SK-N-SH treated with all-trans-retinoic acid at 6 μM for 48 hours (cell line): ENCODE measurements at regions not wholly inside any gene's neighbourhood (a gene's known extent, or its start where the extent isn't known, plus 50 kb on each side); places are given as distances from the start of the nearest gene placed in this dataset.

Experiments
- ATAC-seq: fragments of 200-7000 bp; cut with Tn5 transposase; 3 replicates; pipeline ENCODE4 v1.9.1; 2020; ENCODE audit warnings: mild to moderate bottlenecking, moderate library complexity
- ARNTL ChIP-seq: fragments of 450-650 bp; formaldehyde crosslinking; IDR thresholded peaks from 2 replicates; pipeline ENCODE4 v1.5.0; 2020; ENCODE audit warnings: low read depth, mild to moderate bottlenecking, moderate library complexity, borderline replicate concordance
- BACH2 ChIP-seq: fragments of 250-450 bp; sonication (Bioruptor Pico); IDR thresholded peaks from 2 replicates; pipeline ENCODE4 v1.9.0; 2021; ENCODE audit warnings: mild to moderate bottlenecking, borderline replicate concordance
- CSDC2 ChIP-seq: fragments of 250-450 bp; sonication (Bioruptor Pico); IDR thresholded peaks from 2 replicates; pipeline ENCODE4 v1.5.0; 2020; ENCODE audit warnings: mild to moderate bottlenecking, moderate library complexity
- ESRRG ChIP-seq: fragments of 250-450 bp; sonication (Bioruptor Pico); IDR thresholded peaks from 2 replicates; pipeline ENCODE4 v1.6.1; 2021; ENCODE audit warnings: mild to moderate bottlenecking
- GLIS3 ChIP-seq: fragments of 250-450 bp; sonication (Bioruptor Pico); IDR thresholded peaks from 2 replicates; pipeline ENCODE4 v1.5.0; 2020; ENCODE audit warnings: mild to moderate bottlenecking, moderate library complexity
- ISL1 ChIP-seq: fragments of 250-450 bp; sonication (Bioruptor Pico); IDR thresholded peaks from 2 replicates; pipeline ENCODE4 v2.1.2; 2022; ENCODE audit warnings: mild to moderate bottlenecking, moderate library complexity
- OSR1 ChIP-seq: fragments of 250-450 bp; sonication (Bioruptor Pico); IDR thresholded peaks from 2 replicates; pipeline ENCODE4 v1.8.0; 2022; ENCODE audit warnings: moderate library complexity, mild to moderate bottlenecking, inconsistent platforms
- PPARA ChIP-seq: fragments of 250-450 bp; sonication (Bioruptor Pico); IDR thresholded peaks from 2 replicates; pipeline ENCODE4 v1.5.0; 2020; ENCODE audit warnings: mild to moderate bottlenecking, borderline replicate concordance
- RARB ChIP-seq: fragments of 250-450 bp; sonication (Bioruptor Pico); IDR thresholded peaks from 2 replicates; pipeline ENCODE4 v1.8.0; 2021; ENCODE audit warnings: mild to moderate bottlenecking, moderate library complexity
- SNAI2 ChIP-seq: fragments of 250-450 bp; sonication (Bioruptor Pico); IDR thresholded peaks from 2 replicates; pipeline ENCODE4 v1.5.0; 2020; ENCODE audit warnings: mild to moderate bottlenecking, moderate library complexity
- TOX ChIP-seq: fragments of 250-450 bp; sonication (Bioruptor Pico); IDR thresholded peaks from 2 replicates; pipeline ENCODE4 v1.8.0; 2021; ENCODE audit warnings: mild to moderate bottlenecking, moderate library complexity, borderline replicate concordance
- ZC3H10 ChIP-seq: fragments of 250-450 bp; sonication (Bioruptor Pico); IDR thresholded peaks from 2 replicates; pipeline ENCODE4 v1.5.1; 2021; ENCODE audit warnings: mild to moderate bottlenecking, moderate library complexity
- ZFP3 ChIP-seq: fragments of 250-450 bp; sonication (Bioruptor Pico); IDR thresholded peaks from 2 replicates; pipeline ENCODE4 v1.5.0; 2020; ENCODE audit warnings: mild to moderate bottlenecking, moderate library complexity
- ZFP30 ChIP-seq: fragments of 450-650 bp; formaldehyde crosslinking; IDR thresholded peaks from 2 replicates; pipeline ENCODE4 v1.5.0; 2022; ENCODE audit warnings: mild to moderate bottlenecking, moderate library complexity
- ZNF565 ChIP-seq: fragments of 450-650 bp; formaldehyde crosslinking; conservative IDR thresholded peaks from 2 replicates; pipeline ENCODE4 v1.5.0; 2020; ENCODE audit warnings: low read depth, mild to moderate bottlenecking, moderate library complexity
- ZNF70 ChIP-seq: fragments of 450-650 bp; formaldehyde crosslinking; IDR thresholded peaks from 2 replicates; pipeline ENCODE4 v1.5.0; 2020; ENCODE audit warnings: mild to moderate bottlenecking, moderate library complexity
- ZNF8 ChIP-seq: fragments of 450-650 bp; formaldehyde crosslinking; IDR thresholded peaks from 2 replicates; pipeline ENCODE4 v1.5.0; 2020; ENCODE audit warnings: mild to moderate bottlenecking, moderate library complexity
- TF ChIP-seq, protein P1 (sequence below): fragments of 250-450 bp; sonication (Bioruptor Pico); IDR thresholded peaks from 2 replicates; pipeline ENCODE4 v1.5.0; 2020; ENCODE audit warnings: mild to moderate bottlenecking, moderate library complexity
- TF ChIP-seq, protein P2 (sequence below): fragments of 250-450 bp; sonication (Bioruptor Pico); IDR thresholded peaks from 2 replicates; pipeline ENCODE4 v1.8.0; 2021; ENCODE audit warnings: low read depth, mild to moderate bottlenecking, moderate library complexity, borderline replicate concordance
- TF ChIP-seq, protein P3 (sequence below): fragments of 250-450 bp; sonication (Bioruptor Pico); IDR thresholded peaks from 2 replicates; pipeline ENCODE4 v1.5.1; 2021; ENCODE audit warnings: mild to moderate bottlenecking, moderate library complexity
- TF ChIP-seq, protein P4 (sequence below): fragments of 250-450 bp; sonication (Bioruptor Pico); IDR thresholded peaks from 2 replicates; pipeline ENCODE4 v1.5.1; 2020; ENCODE audit warnings: low read depth, mild to moderate bottlenecking, moderate library complexity

DNA sequence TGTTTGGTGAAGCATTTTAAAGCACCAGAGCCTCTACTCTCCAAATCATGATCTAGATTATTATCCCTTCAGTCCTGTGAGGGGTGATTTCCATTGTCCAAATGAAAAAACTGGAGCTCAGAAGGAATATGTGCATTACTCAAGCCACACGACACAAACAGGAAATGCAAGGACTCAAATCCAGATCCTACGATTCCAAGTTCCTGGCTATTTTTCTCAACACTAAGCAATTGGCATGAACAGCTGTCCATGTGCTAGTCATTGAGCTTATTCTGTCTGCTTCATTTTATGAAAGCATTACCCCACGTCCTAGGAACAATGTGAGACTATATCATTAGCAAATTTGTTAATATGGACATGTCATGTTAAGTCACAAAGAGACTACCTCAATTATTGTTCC, 273.1 kb upstream of the LYPLAL1 start:
- TF ChIP-seq, protein P1, sequence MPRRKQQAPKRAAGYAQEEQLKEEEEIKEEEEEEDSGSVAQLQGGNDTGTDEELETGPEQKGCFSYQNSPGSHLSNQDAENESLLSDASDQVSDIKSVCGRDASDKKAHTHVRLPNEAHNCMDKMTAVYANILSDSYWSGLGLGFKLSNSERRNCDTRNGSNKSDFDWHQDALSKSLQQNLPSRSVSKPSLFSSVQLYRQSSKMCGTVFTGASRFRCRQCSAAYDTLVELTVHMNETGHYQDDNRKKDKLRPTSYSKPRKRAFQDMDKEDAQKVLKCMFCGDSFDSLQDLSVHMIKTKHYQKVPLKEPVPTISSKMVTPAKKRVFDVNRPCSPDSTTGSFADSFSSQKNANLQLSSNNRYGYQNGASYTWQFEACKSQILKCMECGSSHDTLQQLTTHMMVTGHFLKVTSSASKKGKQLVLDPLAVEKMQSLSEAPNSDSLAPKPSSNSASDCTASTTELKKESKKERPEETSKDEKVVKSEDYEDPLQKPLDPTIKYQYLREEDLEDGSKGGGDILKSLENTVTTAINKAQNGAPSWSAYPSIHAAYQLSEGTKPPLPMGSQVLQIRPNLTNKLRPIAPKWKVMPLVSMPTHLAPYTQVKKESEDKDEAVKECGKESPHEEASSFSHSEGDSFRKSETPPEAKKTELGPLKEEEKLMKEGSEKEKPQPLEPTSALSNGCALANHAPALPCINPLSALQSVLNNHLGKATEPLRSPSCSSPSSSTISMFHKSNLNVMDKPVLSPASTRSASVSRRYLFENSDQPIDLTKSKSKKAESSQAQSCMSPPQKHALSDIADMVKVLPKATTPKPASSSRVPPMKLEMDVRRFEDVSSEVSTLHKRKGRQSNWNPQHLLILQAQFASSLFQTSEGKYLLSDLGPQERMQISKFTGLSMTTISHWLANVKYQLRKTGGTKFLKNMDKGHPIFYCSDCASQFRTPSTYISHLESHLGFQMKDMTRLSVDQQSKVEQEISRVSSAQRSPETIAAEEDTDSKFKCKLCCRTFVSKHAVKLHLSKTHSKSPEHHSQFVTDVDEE (CRISPR knock-in tag): no peak
- ATAC-seq: no peak

DNA sequence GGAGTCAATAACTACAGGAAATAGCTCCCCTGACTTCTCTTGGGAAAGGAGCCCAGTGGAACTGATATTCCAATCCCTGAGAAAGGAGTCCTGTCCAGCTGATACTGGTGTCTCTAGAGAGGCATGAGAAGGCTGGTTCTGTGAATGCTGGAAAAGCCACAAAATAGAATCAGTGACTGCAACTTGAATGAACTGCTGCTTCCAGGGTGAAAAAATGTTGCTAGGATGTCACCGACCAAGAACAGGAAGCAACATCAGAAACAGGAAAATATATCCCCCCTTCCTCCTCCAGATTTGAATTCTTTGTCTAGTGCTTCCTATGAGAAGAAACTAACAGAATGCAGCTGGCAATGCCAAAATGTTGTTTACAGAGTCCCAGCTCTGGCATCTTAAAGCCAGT, 269.3 kb upstream of the LYPLAL1 start:
- ATAC-seq: no peak
- TF ChIP-seq CSDC2: no peak

DNA sequence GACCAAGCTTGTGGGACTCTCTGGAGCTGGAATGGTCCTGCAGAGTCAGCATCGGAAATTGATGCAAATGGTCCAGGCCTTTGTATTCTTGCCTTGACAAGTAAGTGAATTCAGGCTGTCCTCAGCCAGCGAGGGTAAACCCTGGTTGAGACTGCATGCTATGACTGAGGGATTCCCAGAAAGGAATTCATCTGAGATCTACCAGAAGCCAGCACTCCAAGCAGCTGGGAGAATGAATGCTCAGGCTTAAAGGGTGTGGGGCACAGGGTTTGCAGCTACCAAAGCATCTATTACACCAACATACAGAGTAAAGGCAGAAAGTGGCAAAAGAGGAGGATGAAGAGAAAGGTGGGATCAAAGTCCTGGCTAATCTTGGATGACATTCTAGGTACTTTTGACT, 257.0 kb upstream of the LYPLAL1 start:
- TF ChIP-seq TOX (CRISPR knock-in tag) (no peak), RARB (CRISPR knock-in tag) (no peak), ZFP30 (no peak), ZC3H10 (CRISPR knock-in tag) (no peak), ARNTL (CRISPR knock-in tag) (no peak), PPARA (no peak), OSR1 (CRISPR knock-in tag) (no peak), ZNF70 (CRISPR knock-in tag) (no peak), ISL1 (CRISPR knock-in tag) (no peak), ZNF565 (CRISPR knock-in tag) (no peak), SNAI2 (CRISPR knock-in tag) (no peak), ZNF8 (CRISPR knock-in tag) (no peak)
- TF ChIP-seq, protein P2, sequence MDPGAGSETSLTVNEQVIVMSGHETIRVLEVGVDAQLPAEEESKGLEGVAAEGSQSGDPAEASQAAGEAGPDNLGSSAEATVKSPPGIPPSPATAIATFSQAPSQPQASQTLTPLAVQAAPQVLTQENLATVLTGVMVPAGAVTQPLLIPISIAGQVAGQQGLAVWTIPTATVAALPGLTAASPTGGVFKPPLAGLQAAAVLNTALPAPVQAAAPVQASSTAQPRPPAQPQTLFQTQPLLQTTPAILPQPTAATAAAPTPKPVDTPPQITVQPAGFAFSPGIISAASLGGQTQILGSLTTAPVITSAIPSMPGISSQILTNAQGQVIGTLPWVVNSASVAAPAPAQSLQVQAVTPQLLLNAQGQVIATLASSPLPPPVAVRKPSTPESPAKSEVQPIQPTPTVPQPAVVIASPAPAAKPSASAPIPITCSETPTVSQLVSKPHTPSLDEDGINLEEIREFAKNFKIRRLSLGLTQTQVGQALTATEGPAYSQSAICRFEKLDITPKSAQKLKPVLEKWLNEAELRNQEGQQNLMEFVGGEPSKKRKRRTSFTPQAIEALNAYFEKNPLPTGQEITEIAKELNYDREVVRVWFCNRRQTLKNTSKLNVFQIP (CRISPR knock-in tag): no peak
- no peak for ATAC-seq

DNA sequence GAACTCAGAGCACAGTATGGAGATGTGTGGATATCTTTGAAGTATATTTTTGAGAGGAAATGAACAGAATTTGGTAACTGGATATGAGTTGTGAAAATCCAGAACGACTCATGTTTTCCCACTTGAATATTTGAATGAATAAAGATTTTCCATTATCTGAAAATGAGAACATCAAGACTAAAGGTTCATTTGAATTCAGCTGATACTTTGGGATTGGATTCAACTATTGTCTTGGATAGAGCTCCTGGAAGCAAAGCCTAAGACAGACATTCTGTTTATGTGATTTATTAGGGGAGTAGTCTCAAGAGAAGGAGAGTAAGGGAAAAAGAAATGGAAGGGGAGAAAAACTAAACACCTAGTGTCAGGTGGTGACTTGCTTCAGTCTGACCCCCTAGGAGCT, 256.0 kb upstream of the LYPLAL1 start:
- no peak for TF ChIP-seq ZFP3 (CRISPR knock-in tag)
- TF ChIP-seq, protein P3, sequence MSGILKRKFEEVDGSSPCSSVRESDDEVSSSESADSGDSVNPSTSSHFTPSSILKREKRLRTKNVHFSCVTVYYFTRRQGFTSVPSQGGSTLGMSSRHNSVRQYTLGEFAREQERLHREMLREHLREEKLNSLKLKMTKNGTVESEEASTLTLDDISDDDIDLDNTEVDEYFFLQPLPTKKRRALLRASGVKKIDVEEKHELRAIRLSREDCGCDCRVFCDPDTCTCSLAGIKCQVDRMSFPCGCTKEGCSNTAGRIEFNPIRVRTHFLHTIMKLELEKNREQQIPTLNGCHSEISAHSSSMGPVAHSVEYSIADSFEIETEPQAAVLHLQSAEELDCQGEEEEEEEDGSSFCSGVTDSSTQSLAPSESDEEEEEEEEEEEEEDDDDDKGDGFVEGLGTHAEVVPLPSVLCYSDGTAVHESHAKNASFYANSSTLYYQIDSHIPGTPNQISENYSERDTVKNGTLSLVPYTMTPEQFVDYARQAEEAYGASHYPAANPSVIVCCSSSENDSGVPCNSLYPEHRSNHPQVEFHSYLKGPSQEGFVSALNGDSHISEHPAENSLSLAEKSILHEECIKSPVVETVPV (CRISPR knock-in tag): no peak
- TF ChIP-seq ARNTL (CRISPR knock-in tag): no peak
- no peak for ATAC-seq

DNA sequence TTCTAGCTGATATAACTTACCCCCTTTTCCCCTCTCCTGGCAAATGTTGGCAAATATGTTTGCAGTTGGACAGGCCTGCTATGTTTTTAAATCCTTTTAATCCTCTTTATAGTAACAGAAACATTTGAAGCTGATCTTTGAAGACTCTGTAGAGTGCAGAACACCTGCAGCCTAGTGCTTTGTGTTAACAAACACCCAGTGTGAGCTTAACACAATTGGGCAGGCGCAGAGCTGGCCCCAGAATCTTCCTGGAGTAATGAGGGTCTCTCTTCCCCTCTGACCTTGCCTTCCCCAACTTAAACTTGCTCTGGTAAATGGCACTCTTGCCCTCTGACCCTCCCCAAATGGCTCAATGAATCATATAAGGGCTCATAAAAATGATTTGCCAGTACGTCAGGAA, 247.9 kb upstream of the LYPLAL1 start:
- no peak for TF ChIP-seq ESRRG (CRISPR knock-in tag)
- ATAC-seq: no peak

DNA sequence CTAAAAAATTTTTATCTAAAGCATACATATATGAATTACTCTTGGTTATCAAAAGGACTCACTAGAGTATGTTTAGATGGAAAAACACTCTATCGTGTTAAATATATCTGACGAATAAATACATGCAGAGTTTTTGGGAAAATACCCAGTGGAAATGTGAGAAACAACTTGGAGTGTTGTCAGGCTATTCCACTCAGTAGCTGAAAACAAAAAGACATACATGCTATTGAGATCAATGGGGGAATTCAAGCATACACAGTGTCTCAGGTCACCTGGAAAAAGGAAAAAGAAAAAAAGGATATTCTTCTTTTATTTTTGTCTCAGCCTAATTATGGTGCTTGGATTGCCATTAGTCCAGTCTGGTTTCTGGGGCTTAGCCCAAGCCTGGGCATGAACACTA, 247.0 kb upstream of the LYPLAL1 start:
- TF ChIP-seq ESRRG (CRISPR knock-in tag): no peak
- TF ChIP-seq, protein P2 (CRISPR knock-in tag): no peak
- TF ChIP-seq ZFP30: no peak
- TF ChIP-seq TOX (CRISPR knock-in tag): no peak
- no peak for TF ChIP-seq GLIS3
- TF ChIP-seq RARB (CRISPR knock-in tag): no peak
- TF ChIP-seq BACH2 (CRISPR knock-in tag): no peak
- no peak for TF ChIP-seq ZFP3 (CRISPR knock-in tag)
- TF ChIP-seq, protein P4, sequence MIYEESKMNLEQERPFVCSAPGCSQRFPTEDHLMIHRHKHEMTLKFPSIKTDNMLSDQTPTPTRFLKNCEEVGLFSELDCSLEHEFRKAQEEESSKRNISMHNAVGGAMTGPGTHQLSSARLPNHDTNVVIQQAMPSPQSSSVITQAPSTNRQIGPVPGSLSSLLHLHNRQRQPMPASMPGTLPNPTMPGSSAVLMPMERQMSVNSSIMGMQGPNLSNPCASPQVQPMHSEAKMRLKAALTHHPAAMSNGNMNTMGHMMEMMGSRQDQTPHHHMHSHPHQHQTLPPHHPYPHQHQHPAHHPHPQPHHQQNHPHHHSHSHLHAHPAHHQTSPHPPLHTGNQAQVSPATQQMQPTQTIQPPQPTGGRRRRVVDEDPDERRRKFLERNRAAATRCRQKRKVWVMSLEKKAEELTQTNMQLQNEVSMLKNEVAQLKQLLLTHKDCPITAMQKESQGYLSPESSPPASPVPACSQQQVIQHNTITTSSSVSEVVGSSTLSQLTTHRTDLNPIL (CRISPR knock-in tag): no peak
- TF ChIP-seq ARNTL (CRISPR knock-in tag): no peak
- no peak for TF ChIP-seq SNAI2 (CRISPR knock-in tag)
- TF ChIP-seq, protein P3 (CRISPR knock-in tag): no peak
- ATAC-seq: no peak
